Right renal cortex interstitium (tissue), 3 donors: ENCODE measurements at regions not wholly inside any gene's neighbourhood (a gene's known extent, or its start where the extent isn't known, plus 50 kb on each side); places are given as distances from the start of the nearest gene placed in this dataset.
A peak's percentile ranks its signal among the peaks of the same experiment; 100 is the strongest.

Experiments used
- DNase-seq, 3 donors: peaks; one replicate each; pipeline ENCODE4 v3.0.0-alpha.2; 2013; ENCODE audit warnings: low read depth in 3 of 3, low spot score in 2 of 3

- DNase-seq = no peak
Measured at GRCh38 chr5:145510769-145511168, 324.4 kb downstream of the PRELID2 start.

GRCh38 chr5:145510324-145510723, 324.8 kb downstream of the PRELID2 start:
- no peak for DNase-seq

- no peak for DNase-seq
Measured at GRCh38 chr5:145509336-145510136, 325.6 kb downstream of the PRELID2 start.

- DNase-seq = no peak
Measured at GRCh38 chr5:145506185-145506850, 328.8 kb downstream of the PRELID2 start.

GRCh38 chr5:145502906-145503305, 332.2 kb downstream of the PRELID2 start:
- DNase-seq = no peak

- DNase-seq = peak in 2 of 3 donors; percentile 44 to 47
Measured at GRCh38 chr5:145500710-145501109, 334.4 kb downstream of the PRELID2 start.

- no peak for DNase-seq
Measured at GRCh38 chr5:145499483-145499882, 335.7 kb downstream of the PRELID2 start.

- no peak for DNase-seq
Measured at GRCh38 chr5:145497052-145497451, 338.1 kb downstream of the PRELID2 start.

GRCh38 chr5:145495741-145496140, 339.4 kb downstream of the PRELID2 start:
- DNase-seq = no peak

- DNase-seq = no peak
Measured at GRCh38 chr5:145495196-145495595, 339.9 kb downstream of the PRELID2 start.

- no peak for DNase-seq
Measured at GRCh38 chr5:145493435-145493834, 341.7 kb downstream of the PRELID2 start.

- DNase-seq = no peak
Measured at GRCh38 chr5:145489516-145489915, 345.6 kb downstream of the PRELID2 start.

- DNase-seq = no peak
Measured at GRCh38 chr5:145484158-145484557, 351.0 kb downstream of the PRELID2 start.

GRCh38 chr5:145483212-145483611, 351.9 kb downstream of the PRELID2 start:
- DNase-seq = no peak

GRCh38 chr5:145479857-145480256, 355.3 kb downstream of the PRELID2 start:
- DNase-seq = no peak

GRCh38 chr5:145479271-145479670, 355.9 kb downstream of the PRELID2 start:
- DNase-seq = no peak

GRCh38 chr5:145478651-145479050, 356.5 kb downstream of the PRELID2 start:
- DNase-seq = no peak

GRCh38 chr5:145473042-145473642, 362.0 kb downstream of the PRELID2 start:
- no peak for DNase-seq

- no peak for DNase-seq
Measured at GRCh38 chr5:145471831-145472612, 363.1 kb downstream of the PRELID2 start.

- no peak for DNase-seq
Measured at GRCh38 chr5:145471026-145471425, 364.1 kb downstream of the PRELID2 start.

GRCh38 chr5:145470396-145470979, 364.7 kb downstream of the PRELID2 start:
- DNase-seq = no peak
